ENCODE measurements at regions not wholly inside any gene's neighbourhood (a gene's known extent, or its start where the extent isn't known, plus 50 kb on each side); places are given as distances from the start of the nearest gene placed in this dataset.

DNA sequence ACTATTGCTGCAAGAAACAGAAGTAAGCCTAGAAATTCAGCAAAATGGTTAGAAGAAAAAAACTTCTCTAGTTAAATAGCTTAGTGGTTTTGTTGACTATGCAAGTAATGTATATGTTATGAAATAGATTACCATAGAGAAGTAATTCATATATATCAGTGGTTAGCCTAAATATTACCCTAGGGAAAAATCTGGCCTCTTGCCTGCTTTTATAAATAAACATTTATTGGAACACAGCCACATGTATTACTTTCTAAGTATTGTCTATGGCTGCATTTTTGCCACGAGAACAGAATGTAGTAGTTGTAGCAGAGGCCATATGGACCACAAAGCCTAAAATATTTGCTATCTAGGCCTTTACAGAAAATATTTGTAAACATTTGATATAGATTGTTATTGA, 1471.7 kb upstream of the PRR20A start:
- no peak overlapping the region for H3K27ac ChIP-seq
- TF ChIP-seq POLR2A (IDR thresholded peaks at IDR 0.05) (no peak), CTCF (IDR thresholded peaks at IDR 0.05) (no peak)

GRCh38 chr13:55673910-55674309, 1466.8 kb upstream of the PRR20A start:
- Histone ChIP-seq H3K27me3 (no peaks in the 10 kb centered on the region), H3K27ac (no peak overlapping the region), H3K4me1 (no peaks in the 10 kb centered on the region), H3K9me3 (peaks cover 0 to 6% (median 0%) of the 10 kb centered on the region in 12 donors), H3K36me3 (no peaks in the 10 kb centered on the region), H3K4me3 (no peak overlapping the region)
- TF ChIP-seq CTCF (IDR thresholded peaks at IDR 0.05): no peak
- no peak for TF ChIP-seq POLR2A (IDR thresholded peaks at IDR 0.05)
- ATAC-seq: no peak
- WGBS, 4 donors: 84 to 95% (median 90%) methylated on average over 2 of the region's 2 CpGs
- intact Hi-C loops (cut with DNase I): no loop called here
- DNase-seq: no peak

More for the DNA sequence above, 1471.7 kb upstream of the PRR20A start:
- no peak for ATAC-seq
- intact Hi-C loops (cut with DNase I): no loop called here
- no peak overlapping the region for H3K4me3 ChIP-seq
- no peaks in the 10 kb centered on the region for H3K27me3 ChIP-seq
- no peaks in the 10 kb centered on the region for H3K4me1 ChIP-seq
- DNase-seq: no peak
- 27 to 39% (median 36%) methylated on average over 1 of the region's 1 CpG for WGBS, 4 donors
- no peaks in the 10 kb centered on the region for H3K36me3 ChIP-seq
- peaks cover 0 to 14% (median 0%) of the 10 kb centered on the region in 12 donors for H3K9me3 ChIP-seq

- intact Hi-C loops (cut with DNase I): no loop called here
- no peak overlapping the region for H3K4me3 ChIP-seq
- H3K9me3 ChIP-seq: no peaks in the 10 kb centered on the region
- no peaks in the 10 kb centered on the region for H3K4me1 ChIP-seq
- WGBS, 4 donors: 62 to 78% (median 72%) methylated on average over 3 of the region's 3 CpGs
- TF ChIP-seq POLR2A (IDR thresholded peaks at IDR 0.05): no peak
- TF ChIP-seq CTCF (IDR thresholded peaks at IDR 0.05): no peak
- H3K36me3 ChIP-seq: no peaks in the 10 kb centered on the region
- H3K27ac ChIP-seq: no peak overlapping the region
- ATAC-seq: no peak
- DNase-seq: no peak
- no peaks in the 10 kb centered on the region for H3K27me3 ChIP-seq
Measured at GRCh38 chr13:55682776-55683175, 1457.9 kb upstream of the PRR20A start.

DNA sequence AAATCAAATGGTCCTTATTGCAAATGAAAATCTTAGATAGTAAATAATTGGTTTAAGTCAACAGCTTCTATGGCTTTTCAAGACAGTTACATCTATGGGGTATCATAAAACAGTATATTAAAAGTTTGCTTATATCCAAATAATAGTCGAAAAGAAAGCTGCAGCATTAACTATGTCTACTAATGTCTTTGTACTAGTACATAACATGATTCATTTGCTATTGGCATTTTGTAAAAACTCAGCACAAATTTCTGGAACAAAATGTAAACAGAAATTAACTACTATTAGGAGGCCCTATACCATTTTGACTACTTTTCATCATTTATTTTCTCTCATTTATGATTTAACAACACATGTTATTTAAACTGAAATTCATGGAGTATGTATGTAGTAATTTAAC, 1435.2 kb upstream of the PRR20A start:
- 73 to 80% (median 77%) methylated on average over 1 of the region's 1 CpG for WGBS, 4 donors
- intact Hi-C loops (cut with DNase I): no loop called here
- Histone ChIP-seq H3K27ac (no peak overlapping the region), H3K27me3 (no peaks in the 10 kb centered on the region), H3K36me3 (no peaks in the 10 kb centered on the region), H3K4me1 (no peaks in the 10 kb centered on the region), H3K9me3 (no peaks in the 10 kb centered on the region), H3K4me3 (no peak overlapping the region)
- TF ChIP-seq CTCF (IDR thresholded peaks at IDR 0.05) (no peak), POLR2A (IDR thresholded peaks at IDR 0.05) (no peak)
- DNase-seq (no peak), ATAC-seq (no peak)

Measured in heart left ventricle (tissue), 16 donors.